Kidney capillary endothelial cell (primary cell): ENCODE measurements at regions not wholly inside any gene's neighbourhood (a gene's known extent, or its start where the extent isn't known, plus 50 kb on each side); places are given as distances from the start of the nearest gene placed in this dataset.

Experiments
- DNase-seq: peaks from one replicate; pipeline ENCODE4 v3.0.0-alpha.2; 2018; ENCODE audit warnings: low spot score

DNA sequence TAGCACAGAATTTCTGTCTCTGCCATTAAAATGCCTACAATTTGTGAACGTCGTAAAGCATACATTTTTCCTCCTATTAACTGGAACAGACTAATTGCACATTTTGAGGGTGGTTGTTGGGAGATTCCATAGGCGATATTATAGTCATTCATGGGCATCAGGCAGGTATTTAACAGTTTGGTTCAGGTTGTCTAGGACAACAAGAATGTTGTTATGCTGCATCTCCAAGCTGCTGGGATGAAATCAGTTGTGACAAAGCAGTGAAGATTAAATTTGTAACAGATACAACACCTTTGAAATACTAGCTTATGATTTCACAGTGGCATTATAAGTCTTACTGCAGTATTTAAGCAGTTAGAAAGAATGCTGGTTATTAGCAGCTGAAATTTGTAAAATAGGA, 339.7 kb upstream of the PITX2 start:
- no peak for DNase-seq

DNA sequence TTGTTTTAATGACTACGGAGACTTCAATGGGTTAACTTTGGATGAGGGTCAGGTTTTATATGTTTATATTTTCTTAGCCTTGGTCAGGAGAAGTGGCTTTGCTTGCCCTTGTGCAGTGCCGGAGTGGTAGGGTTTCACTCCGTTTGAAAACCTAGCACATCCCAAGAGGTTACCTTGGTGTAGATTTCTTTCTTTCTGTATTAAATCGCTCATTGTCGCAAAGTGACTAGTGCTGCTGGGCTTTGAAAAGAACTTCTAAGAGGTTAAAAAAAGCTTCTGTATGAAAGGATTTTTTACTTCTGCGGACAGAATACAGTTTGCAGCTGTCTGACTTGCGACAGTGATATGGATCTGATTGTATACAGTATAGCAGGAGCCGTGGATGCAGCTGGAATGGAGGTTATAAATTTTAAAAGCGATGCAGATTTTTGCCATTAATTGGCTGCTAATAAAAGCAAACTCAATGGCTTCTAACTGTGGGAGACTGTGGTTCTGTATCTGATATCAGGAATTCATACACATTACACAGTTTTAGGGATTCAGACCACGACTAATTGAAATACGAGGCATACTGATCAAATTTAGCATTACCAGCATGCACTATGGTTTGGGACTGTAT, 340.9 kb upstream of the PITX2 start:
- DNase-seq: no peak

DNA sequence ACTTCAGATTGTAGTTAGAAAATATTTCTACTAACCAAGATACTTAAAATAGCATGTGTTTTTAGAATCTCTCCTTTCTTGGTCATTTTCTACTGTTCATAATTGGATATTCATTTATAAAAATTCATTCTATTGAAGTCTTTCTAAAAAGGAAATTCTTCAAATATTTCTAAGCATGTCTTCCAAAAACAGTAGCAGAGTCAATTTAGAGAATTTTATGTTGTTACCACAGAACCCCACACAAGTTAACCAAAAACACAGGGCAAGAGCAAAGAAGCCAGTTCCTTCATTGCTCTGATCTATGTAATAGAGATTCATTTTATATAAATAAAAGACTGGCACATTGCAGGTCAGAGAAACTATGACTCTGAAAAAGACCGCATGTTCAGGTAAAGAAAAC, 345.1 kb upstream of the PITX2 start:
- DNase-seq: no peak

- DNase-seq: no peak
Measured at GRCh38 chr4:110970642-110971041, 347.8 kb upstream of the PITX2 start.

- no peak for DNase-seq
Measured at GRCh38 chr4:110975338-110975737, 352.5 kb upstream of the PITX2 start.

DNA sequence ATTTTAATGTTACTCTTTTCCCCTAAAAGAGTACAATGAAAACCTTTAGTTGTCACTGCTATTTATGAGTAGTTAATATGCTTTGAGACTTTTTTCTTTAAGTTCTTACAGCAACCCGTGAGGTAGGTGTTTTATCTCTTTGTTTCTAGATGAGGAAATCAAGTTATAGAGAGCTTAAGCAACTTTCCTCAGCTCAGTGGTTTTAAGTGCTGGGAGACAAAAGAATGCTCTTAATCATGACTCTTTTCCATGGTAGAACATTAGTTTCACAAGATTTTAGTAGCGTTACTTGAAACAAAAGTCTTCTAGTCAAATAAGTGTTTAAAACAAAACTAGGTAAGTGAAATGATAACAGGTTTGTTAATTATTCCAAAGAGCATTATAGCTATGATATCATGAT, 354.7 kb upstream of the PITX2 start:
- DNase-seq: no peak

DNA sequence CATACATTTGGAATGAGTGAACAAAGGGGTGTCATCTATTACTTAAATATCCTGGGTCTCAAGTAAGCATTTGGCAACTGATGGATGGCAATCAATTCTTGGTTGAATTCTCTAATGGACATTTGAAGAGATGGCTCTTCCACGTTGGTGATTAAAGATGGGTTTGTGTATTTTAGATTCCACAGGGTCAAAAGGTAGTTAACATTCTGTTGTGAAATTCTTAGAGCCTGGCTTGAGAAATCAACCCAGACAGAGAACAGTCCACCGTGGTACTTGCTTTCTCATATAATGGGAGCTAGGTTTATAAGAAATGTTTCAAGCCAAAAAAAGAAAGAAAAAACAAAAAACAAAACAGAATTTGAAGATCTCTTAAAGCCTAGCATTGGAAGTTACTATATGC, 355.9 kb upstream of the PITX2 start:
- no peak for DNase-seq

DNA sequence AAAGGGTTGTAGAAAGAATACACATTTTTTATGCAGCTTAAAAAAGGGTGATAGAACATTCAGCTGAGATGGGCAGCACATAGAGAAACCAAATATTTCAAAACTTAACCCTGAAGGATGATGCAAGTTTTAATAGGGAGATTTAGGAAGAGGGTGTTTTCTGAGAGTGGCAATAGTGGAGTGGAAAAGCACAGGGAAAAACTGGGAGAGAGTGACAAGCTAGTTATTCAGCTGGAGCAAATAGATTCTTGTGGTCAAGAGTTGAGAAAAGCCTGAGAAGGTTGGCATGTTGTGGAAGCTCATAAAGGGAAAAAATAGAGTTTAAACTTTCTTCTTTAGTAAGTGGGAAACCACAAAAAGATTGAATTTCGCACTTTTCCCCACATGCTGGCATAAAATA, 359.6 kb upstream of the PITX2 start:
- DNase-seq: no peak

- no peak for DNase-seq
Measured at GRCh38 chr4:110988722-110989121, 365.8 kb upstream of the PITX2 start.

DNA sequence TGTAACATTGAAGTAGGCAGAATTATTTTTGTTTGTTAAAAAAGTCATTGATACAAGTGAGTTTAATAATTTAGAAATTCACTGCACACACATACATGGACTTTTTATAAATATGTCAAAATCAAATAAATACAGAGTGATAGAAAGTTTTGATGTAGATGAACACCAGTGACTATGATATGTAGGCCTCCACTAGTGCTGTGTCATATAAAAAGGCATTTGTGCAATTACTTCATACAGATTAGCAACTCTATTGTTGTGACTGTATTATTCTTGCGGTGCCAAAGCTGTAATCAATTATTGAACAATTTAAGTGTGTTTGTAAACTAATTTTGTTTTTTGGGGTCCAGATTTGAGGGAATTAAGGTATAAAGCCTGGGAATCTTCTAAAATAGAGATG, 366.2 kb upstream of the PITX2 start:
- DNase-seq: no peak

DNA sequence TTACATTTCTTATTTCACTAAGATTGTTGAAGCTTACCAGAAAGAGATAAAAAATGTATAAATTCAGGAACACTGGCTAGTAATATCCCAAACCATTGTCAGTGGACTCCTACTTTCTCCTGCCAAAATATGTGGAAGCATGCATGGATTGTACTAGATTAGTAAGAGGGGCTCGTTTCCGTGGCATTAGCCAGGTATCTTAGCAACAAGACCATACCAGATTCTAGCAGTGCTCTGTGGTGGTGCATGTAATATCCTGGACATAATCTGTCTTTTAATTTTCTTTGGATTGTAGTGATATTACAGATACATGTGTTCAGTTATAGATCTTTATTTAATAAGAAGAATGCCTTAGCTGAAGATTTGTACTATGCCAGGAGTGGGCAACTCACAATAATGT, 371.9 kb upstream of the PITX2 start:
- DNase-seq: no peak

DNA sequence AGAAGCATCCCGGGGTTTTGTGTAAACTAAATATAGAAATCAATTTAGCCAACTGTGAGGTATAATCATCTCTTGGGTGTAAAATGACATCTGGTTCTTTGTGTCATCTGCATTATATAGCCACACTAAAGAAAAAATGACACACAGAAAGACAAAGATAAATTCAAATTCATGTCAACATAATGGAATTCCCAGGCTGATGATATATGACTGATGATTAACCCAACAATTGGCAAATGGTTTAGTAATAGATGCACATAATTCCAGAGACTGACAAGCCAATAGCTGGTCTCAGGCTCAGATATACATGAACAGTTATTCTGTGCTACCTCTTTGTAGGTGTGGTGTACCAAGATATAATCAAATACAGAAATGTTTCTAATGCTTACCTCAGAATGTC, 375.4 kb upstream of the PITX2 start:
- DNase-seq: no peak

- no peak for DNase-seq
Measured at GRCh38 chr4:111011458-111011857, 388.6 kb upstream of the PITX2 start.

- DNase-seq: no peak
Measured at GRCh38 chr4:111013846-111014245, 391.0 kb upstream of the PITX2 start.

GRCh38 chr4:111014537-111014936, 391.7 kb upstream of the PITX2 start:
- no peak for DNase-seq

DNA sequence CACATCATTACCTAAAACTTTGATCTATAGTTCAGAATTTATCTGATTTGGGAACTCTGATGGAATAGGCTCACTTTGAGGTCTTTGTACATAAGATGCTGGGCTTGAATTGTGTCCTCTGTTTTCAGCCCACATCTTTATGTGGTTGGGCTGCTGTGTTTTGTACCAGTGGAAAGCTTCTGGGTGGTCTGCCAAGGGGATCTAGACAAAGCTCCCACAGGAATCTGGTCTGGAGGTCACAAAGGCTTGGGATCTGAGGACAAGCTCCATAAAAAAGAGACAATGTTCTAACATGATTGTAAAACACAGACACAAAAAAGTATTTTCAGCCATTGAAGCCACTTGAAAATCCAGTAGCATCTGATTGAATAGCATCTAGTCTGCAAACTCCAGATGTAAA, 393.5 kb upstream of the PITX2 start:
- no peak for DNase-seq

- no peak for DNase-seq
Measured at GRCh38 chr4:111018216-111018615, 395.3 kb upstream of the PITX2 start.

GRCh38 chr4:111020476-111020875, 397.6 kb upstream of the PITX2 start:
- DNase-seq: no peak

DNA sequence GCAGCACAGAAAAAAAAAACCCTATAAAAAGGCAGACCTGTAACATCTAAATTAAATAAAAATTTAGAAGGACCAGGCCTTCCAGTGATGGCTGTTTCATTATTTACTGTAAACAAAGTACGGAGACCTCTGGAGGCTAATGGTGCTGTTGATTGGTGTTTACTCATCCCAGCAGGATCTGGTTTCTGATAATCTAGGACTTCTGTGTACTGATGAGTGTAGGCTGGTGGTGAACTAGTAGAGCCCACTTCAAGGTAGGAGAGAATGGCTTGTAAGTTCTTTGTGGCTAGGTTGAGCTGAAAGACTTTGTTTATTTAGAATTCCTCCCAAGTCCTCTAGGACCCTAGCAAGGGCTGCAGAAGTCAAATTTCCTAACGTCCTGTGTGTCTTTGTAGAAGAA, 398.1 kb upstream of the PITX2 start:
- DNase-seq: no peak

DNA sequence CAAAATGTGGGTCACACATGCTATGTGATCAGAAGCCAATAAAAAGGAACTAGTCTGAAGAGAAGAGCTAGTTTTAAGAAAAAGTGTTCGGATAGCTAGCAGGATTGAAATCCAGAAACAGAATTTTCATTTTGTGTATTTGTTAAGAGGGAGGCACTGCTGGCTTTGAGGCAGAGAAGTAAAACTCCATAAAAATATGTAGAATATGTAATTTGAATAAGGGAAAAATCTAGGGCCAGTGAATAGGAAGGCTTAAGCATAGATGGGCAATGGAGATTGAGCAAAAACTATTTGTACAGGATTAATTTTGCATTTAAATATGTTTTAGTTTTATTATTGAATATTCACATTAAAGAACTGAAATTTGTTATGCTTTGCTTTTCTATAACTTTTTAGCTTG, 399.9 kb upstream of the PITX2 start:
- DNase-seq: no peak

DNA sequence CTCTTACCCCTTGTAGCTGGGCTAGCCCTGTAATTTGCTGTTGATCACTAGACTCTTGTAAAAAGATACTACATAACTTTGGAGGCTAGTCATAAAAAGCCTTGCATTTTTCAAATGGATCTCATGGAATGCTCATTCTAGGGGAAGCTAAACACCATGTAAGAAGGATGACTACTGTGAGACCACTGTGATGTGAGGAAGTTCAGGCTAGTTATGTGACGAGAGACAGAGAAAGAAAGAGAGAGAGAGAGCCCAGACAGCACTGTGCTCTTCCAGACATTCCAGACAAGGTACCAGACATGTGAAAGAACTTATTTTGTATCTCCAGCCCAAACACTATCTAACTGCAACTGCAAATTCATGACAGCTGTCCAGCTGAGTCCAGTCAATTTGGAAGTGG, 404.6 kb upstream of the PITX2 start:
- DNase-seq: no peak

DNA sequence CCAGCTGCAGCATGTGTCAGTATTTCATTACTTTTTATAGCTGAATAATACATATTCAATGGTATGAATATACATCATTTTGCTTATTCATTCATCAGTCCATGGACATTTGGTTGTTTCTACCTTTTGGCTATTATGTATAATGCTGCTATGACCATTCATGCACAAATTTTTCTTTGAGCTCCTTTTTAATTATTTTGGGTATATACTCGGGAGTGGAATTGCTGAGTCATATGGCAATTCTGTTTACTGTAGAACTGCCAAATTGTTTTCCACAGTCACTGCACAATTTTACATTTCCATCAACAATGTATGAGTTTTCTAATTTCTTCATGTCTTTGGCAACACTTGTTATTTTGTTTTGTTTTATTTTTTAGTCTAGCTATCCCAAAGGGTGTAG, 405.9 kb upstream of the PITX2 start:
- no peak for DNase-seq

DNA sequence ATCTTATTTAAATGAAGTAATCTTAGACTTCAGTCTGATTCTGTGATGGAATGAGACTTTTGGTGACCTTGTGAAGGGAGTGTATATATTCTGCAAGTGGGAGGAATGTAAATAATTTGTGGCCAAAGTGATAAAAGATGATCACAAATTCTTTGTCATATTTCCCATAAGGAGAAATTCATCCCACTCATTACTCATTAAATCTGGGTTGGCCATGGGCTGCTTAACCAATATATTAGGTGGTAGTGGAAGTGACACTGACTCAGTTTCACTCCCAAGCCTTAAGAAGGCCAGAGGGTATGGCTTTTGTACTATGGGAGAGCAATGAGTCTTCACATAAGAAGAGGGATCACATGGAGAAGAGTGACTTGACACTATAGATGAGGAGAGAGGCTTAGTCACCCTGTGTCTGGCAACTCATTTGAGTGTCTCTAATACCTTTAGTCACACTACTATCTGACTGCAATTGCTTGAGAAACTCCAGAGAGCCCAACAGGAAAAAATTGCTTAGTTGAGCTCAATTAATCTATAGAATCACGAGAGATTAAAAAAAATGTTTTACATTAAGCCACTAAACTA, 408.2 kb upstream of the PITX2 start:
- DNase-seq: no peak

DNA sequence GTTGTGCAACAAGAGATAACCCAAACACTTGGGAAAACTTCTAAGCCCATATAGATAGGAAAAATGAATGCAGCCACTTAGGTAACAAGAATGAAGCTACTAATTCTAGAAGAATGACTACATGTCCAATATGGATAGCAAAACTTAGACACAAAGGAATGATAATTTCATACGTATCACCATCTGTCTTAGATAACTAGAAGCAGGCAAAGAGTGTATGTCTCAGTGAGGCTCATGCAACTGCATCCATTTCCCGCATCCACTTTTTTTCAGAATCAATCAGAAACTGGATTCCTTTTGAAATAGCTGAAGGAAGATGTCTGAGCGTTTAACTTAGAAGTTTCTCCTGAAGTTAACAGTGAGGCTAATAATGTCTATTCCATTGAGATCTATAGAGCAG, 408.7 kb upstream of the PITX2 start:
- DNase-seq: no peak
